Loucy (cell line): ENCODE measurements at regions not wholly inside any gene's neighbourhood (a gene's known extent, or its start where the extent isn't known, plus 50 kb on each side); places are given as distances from the start of the nearest gene placed in this dataset.

Experiments used
- CTCF ChIP-seq: fragments of 200-600 bp; sonication (generic); conservative IDR thresholded peaks from 2 replicates; pipeline ENCODE4 v1.5.1; 2014; ENCODE audit warnings: mild to moderate bottlenecking, antibody characterized with exemption, low read length
- EZH2phosphoT487 ChIP-seq: fragments of 200-600 bp; IDR thresholded peaks from 2 replicates; pipeline ENCODE4 v1.6.1; 2018; ENCODE audit warnings: antibody characterized with exemption, mild to moderate bottlenecking, moderate library complexity, borderline replicate concordance

DNA sequence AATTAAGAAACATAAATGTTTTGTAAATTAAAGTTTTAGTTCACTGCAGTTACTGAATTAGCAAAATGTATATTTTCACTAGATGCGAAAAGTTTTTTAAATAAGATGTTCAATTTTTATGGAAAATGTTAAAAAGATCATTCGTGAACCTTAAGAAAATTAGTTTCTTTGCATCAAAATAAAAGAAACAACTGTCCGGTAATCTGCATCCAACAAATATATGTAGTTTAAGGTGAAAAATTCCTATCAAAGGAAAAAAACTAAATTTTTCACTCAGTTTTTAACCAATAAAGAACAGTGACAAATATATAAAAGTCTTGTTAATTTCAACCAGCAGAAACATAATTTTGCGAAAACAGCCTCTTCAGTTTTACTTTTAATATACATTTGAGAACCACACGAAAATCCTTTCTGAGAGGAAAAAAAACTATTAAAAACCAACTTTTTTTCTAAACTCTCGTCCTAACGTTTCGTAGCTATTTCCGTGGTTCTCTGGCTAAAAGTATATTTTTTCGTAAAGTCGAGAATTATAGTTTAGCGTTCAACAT is 64.5 kb downstream of the KCNRG start:
- TF ChIP-seq CTCF (no peak), EZH2phosphoT487 (no peak)
